GM12878 (cell line): ENCODE measurements at regions not wholly inside any gene's neighbourhood (a gene's known extent, or its start where the extent isn't known, plus 50 kb on each side); places are given as distances from the start of the nearest gene placed in this dataset.

Experiments
- ATAC-seq: fragments of 200-7000 bp; cut with Tn5 transposase; 3 replicates; pipeline ENCODE4 v1.9.1; 2020; ENCODE audit warnings: mild to moderate bottlenecking, moderate library complexity
- BruUV-seq: library from RNA; stranded (reverse); fragments of 400-500 nt; replicated peaks from 2 replicates; lab custom pipeline; 2021; lab: Mats Ljungman, UMichigan
- CTCF ChIA-PET: fragments of 300-600 bp; sonication (Branson Sonifier 250); formaldehyde crosslinking; extraction: SDS; loops from one replicate; lab custom pipeline; 2021; ENCODE audit warnings: inconsistent platforms; lab: Yijun Ruan, JAX
- POLR2A ChIA-PET: fragments of 350-600 bp; formaldehyde crosslinking; extraction: SDS; loops from one replicate; lab custom pipeline; 2021; ENCODE audit warnings: inconsistent platforms; lab: Charles Lee
- RAD21 ChIA-PET: fragments of 300-600 bp; sonication (Branson Sonifier 250); formaldehyde crosslinking; loops from one replicate; lab custom pipeline; 2023; ENCODE audit warnings: antibody characterized with exemption; ENCODE audit not compliant: unreplicated experiment; lab: Charles Lee
- SMC1A ChIA-PET: fragments of 300-600 bp; sonication (Branson Sonifier 250); formaldehyde crosslinking; loops from one replicate; lab custom pipeline; 2023; ENCODE audit not compliant: unreplicated experiment, uncharacterized antibody; lab: Charles Lee
- DNase-seq: peaks from one replicate; pipeline ENCODE4 v3.0.0-alpha.2; 2011; ENCODE audit warnings: low read depth, low spot score
- FAIRE-seq: peaks from 3 replicates; lab custom pipeline; 2011; peaks lifted over from hg19 to GRCh38; lab: Jason Lieb, UNC
- H2AFZ ChIP-seq: 2 replicates; pipeline ENCODE4 v1.6.0; 2011; ENCODE audit warnings: low read depth, low read length, control low read depth; ENCODE audit not compliant: control insufficient read depth
- H3K27ac ChIP-seq: 2 replicates; pipeline ENCODE4 v1.5.1; 2011; ENCODE audit warnings: control low read depth; ENCODE audit not compliant: control insufficient read depth, insufficient read depth
- H3K27me3 ChIP-seq, 2 experiments: replicated peaks in 1 of 2; 2 replicates each; pipeline versions ENCODE4 v1.6.0 to v1.6.1; 2011; ENCODE audit warnings: low read length in 1 of 2; ENCODE audit not compliant: control insufficient read depth in 2 of 2, insufficient read depth in 2 of 2
- H3K36me3 ChIP-seq, 2 experiments: 2 replicates each; pipeline ENCODE4 v1.5.1; 2011; ENCODE audit warnings: low read length in 1 of 2; ENCODE audit not compliant: control insufficient read depth in 2 of 2, insufficient read depth in 2 of 2
- H3K4me1 ChIP-seq: 2 replicates; pipeline ENCODE4 v1.6.1; 2011; ENCODE audit warnings: mild to moderate bottlenecking, low read length, moderate library complexity, mixed read lengths; ENCODE audit not compliant: control insufficient read depth, insufficient read depth
- H3K4me2 ChIP-seq: 2 replicates; pipeline ENCODE4 v1.6.0; 2011; ENCODE audit warnings: control low read depth; ENCODE audit not compliant: control insufficient read depth, insufficient read depth
- H3K4me3 ChIP-seq: fragments of 200-600 bp; sonication (generic); 2 replicates; pipeline ENCODE4 v1.5.1; 2016
- H3K79me2 ChIP-seq: 2 replicates; pipeline ENCODE4 v1.6.0; 2011; ENCODE audit warnings: low read length; ENCODE audit not compliant: control insufficient read depth, insufficient read depth
- H3K9ac ChIP-seq: 2 replicates; pipeline ENCODE4 v1.8.0; 2011; ENCODE audit warnings: low read length, control low read depth, mixed read lengths; ENCODE audit not compliant: control insufficient read depth, insufficient read depth
- H3K9me3 ChIP-seq: replicated peaks from 3 replicates; pipeline ENCODE4 v1.5.1; 2011; ENCODE audit warnings: mild to moderate bottlenecking, low read length; ENCODE audit not compliant: control insufficient read depth, insufficient read depth
- H4K20me1 ChIP-seq: 2 replicates; pipeline ENCODE4 v1.6.0; 2011; ENCODE audit not compliant: control insufficient read depth, insufficient read depth
- ASH2L ChIP-seq: fragments of 300-600, 200-600 bp; sonication (generic); IDR thresholded peaks from 2 replicates; pipeline ENCODE4 v1.6.1; 2017; ENCODE audit warnings: low read depth, mild to moderate bottlenecking, borderline replicate concordance
- EGR1 ChIP-seq, 2 experiments: IDR thresholded peaks; 1 replicate in 1 of 2; 2 replicates in 1 of 2; pipeline ENCODE4 v1.6.1; 2011 to 2012; ENCODE audit warnings: low read depth in 2 of 2, low read length in 2 of 2, borderline replicate concordance in 1 of 2, mild to moderate bottlenecking in 1 of 2, moderate library complexity in 1 of 2
- EP300 ChIP-seq, 2 experiments: fragments of 150-350 bp in 1 of 2; IDR thresholded peaks; 2 replicates each; pipeline ENCODE4 v1.6.1; 2011 to 2012; ENCODE audit warnings: low read depth in 2 of 2, low read length in 2 of 2, borderline replicate concordance in 1 of 2, improper control_type of control experiment in 1 of 2, inconsistent platforms in 1 of 2; ENCODE audit not compliant: control insufficient read depth in 1 of 2
- EZH2 ChIP-seq: IDR thresholded peaks from 2 replicates; pipeline ENCODE4 v1.6.1; 2012; ENCODE audit warnings: low read depth, mild to moderate bottlenecking, control low read depth, inconsistent platforms, low read length, borderline replicate concordance; ENCODE audit not compliant: control insufficient read depth
- IRF3 ChIP-seq: fragments of 450-650 bp; IDR thresholded peaks from 2 replicates; pipeline ENCODE4 v1.6.1; 2014; ENCODE audit warnings: mild to moderate bottlenecking
- JUND ChIP-seq: IDR thresholded peaks from 2 replicates; pipeline ENCODE4 v1.6.1; 2012; ENCODE audit warnings: low read depth, mild to moderate bottlenecking, low read length, improper control_type of control experiment, moderate library complexity
- MEF2B ChIP-seq: fragments of 450-650 bp; IDR thresholded peaks from 2 replicates; pipeline ENCODE4 v1.6.1; 2018; ENCODE audit warnings: mild to moderate bottlenecking, moderate library complexity; ENCODE audit not compliant: partially characterized antibody, poor library complexity, severe bottlenecking
- MXI1 ChIP-seq: fragments of 150-350 bp; IDR thresholded peaks from 2 replicates; pipeline ENCODE4 v1.6.1; 2011; ENCODE audit warnings: low read depth, mild to moderate bottlenecking, inconsistent platforms, low read length, improper control_type of control experiment
- NKRF ChIP-seq: fragments of 450-650 bp; conservative IDR thresholded peaks from 2 replicates; pipeline ENCODE4 v1.6.1; 2017; ENCODE audit warnings: mild to moderate bottlenecking, moderate library complexity
- PBX3 ChIP-seq: IDR thresholded peaks from 2 replicates; pipeline ENCODE4 v1.6.1; 2011; ENCODE audit warnings: mild to moderate bottlenecking, low read depth, low read length, moderate library complexity; ENCODE audit not compliant: insufficient replicate concordance
- RAD21 ChIP-seq: IDR thresholded peaks from 2 replicates; pipeline ENCODE4 v1.6.1; 2011; ENCODE audit warnings: mild to moderate bottlenecking, low read depth, low read length, moderate library complexity; ENCODE audit not compliant: insufficient read depth
- SIN3A ChIP-seq: IDR thresholded peaks from 2 replicates; pipeline ENCODE4 v1.6.1; 2012; ENCODE audit warnings: low read depth, low read length, improper control_type of control experiment
- TCF3 ChIP-seq: IDR thresholded peaks from 2 replicates; pipeline ENCODE4 v1.6.1; 2012; ENCODE audit warnings: low read depth, mild to moderate bottlenecking, low read length, borderline replicate concordance; ENCODE audit not compliant: insufficient read depth
- ZBTB4 ChIP-seq: fragments of 450-650 bp; formaldehyde crosslinking; IDR thresholded peaks from 2 replicates; pipeline ENCODE4 v1.4.0; 2022; ENCODE audit warnings: mild to moderate bottlenecking, moderate library complexity
- WGBS: methylation state at CpG from one replicate; pipeline ENCODE4 v1.1.6; 2016; ENCODE audit warnings: low lambda C conversion rate; ENCODE audit not compliant: insufficient replicate concordance, insufficient coverage; ENCODE audit errors: missing lambda C conversion rate; 5-methylcytosine and 5-hydroxymethylcytosine counted together
- in situ Hi-C: fragments of 300-500 bp; cut with MboI; formaldehyde crosslinking; loops from 9 replicates; pipeline ENCODE4 v1.14.3; 2018; ENCODE audit warnings: mixed read lengths
- intact Hi-C: fragments of 100-400 bp; cut with micrococcal nuclease; formaldehyde crosslinking; loops from one replicate; pipeline ENCODE4 v1.14.2; 2022; ENCODE audit not compliant: unreplicated experiment

GRCh38 chr1:4355839-4356238 is 298.6 kb upstream of the AJAP1 start:
- no TSS peak for BruUV-seq
- H3K79me2 ChIP-seq: no peaks in the 10 kb centered on the region
- H3K4me2 ChIP-seq: no peak overlapping the region
- in situ Hi-C loops: no loop called here
- intact Hi-C loops: no loop called here
- H3K4me1 ChIP-seq: no peaks in the 10 kb centered on the region
- SMC1A ChIA-PET: no interaction called here
- no peaks in the 10 kb centered on the region for H3K36me3 ChIP-seq
- no peak overlapping the region for H3K4me3 ChIP-seq
- H2AFZ ChIP-seq: no peak overlapping the region
- no peak overlapping the region for H3K9ac ChIP-seq
- DNase-seq (no peak), ATAC-seq (no peak), FAIRE-seq (no peak)
- no peak overlapping the region for H3K27ac ChIP-seq
- H4K20me1 ChIP-seq: no peaks in the 10 kb centered on the region
- POLR2A ChIA-PET: no interaction called here
- no peaks in the 10 kb centered on the region for H3K27me3 ChIP-seq
- RAD21 ChIA-PET: no interaction called here
- CTCF ChIA-PET: no interaction called here
- WGBS: 8% methylated on average over 6 of the region's 6 CpGs
- no peaks in the 10 kb centered on the region for H3K9me3 ChIP-seq
- TF ChIP-seq EZH2: no peak
- TF ChIP-seq IRF3: no peak
- no peak for TF ChIP-seq NKRF
- no peak for TF ChIP-seq EGR1 (IDR thresholded peaks at IDR 0.05; ENCODE audit: borderline replicate concordance in 1 of 2, low read depth in 2 of 2, low read length in 2 of 2)
- no peak for TF ChIP-seq ZBTB4
- TF ChIP-seq RAD21: no peak
- TF ChIP-seq TCF3: no peak
- TF ChIP-seq ASH2L: no peak
- no peak for TF ChIP-seq SIN3A
- TF ChIP-seq MXI1: no peak
- no peak for TF ChIP-seq MEF2B
- no peak for TF ChIP-seq EP300 (IDR thresholded peaks at IDR 0.05; ENCODE audit: borderline replicate concordance in 1 of 2, control insufficient read depth in 1 of 2, low read depth in 2 of 2, low read length in 2 of 2)
- TF ChIP-seq JUND: no peak
- TF ChIP-seq PBX3: no peak
